Activated B cell treated with CpG ODN at 0.5 μM for 24 hours (primary cell): ENCODE measurements at regions not wholly inside any gene's neighbourhood (a gene's known extent, or its start where the extent isn't known, plus 50 kb on each side); places are given as distances from the start of the nearest gene placed in this dataset.

Experiments used
- ATAC-seq: fragments of 200-7000 bp; cut with Tn5 transposase; one replicate; pipeline ENCODE4 v1.10.0; 2021; ENCODE audit warnings: low read depth, mild to moderate bottlenecking, moderate library complexity
- CTCF ChIA-PET: fragments of 350-600 bp; sonication (Branson Sonifier 250); formaldehyde crosslinking; loops from one replicate; lab custom pipeline; 2021; ENCODE audit warnings: antibody characterized with exemption; lab: Charles Lee
- POLR2A ChIA-PET: fragments of 350-600 bp; sonication (Branson Sonifier 250); formaldehyde crosslinking; loops from one replicate; lab custom pipeline; 2021; ENCODE audit warnings: antibody characterized with exemption; lab: Charles Lee
- DNase-seq: peaks from one replicate; pipeline ENCODE4 v3.0.0; 2022
- H3K27ac Mint-ChIP-seq: one replicate; pipeline ENCODE4 v1.8.0; 2020; ENCODE audit warnings: mixed read lengths
- H3K27me3 Mint-ChIP-seq: one replicate; pipeline ENCODE4 v1.8.0; 2021; ENCODE audit warnings: mixed read lengths
- H3K36me3 Mint-ChIP-seq: one replicate; pipeline ENCODE4 v1.8.0; 2021; ENCODE audit warnings: low read depth, mixed read lengths
- H3K4me1 Mint-ChIP-seq: one replicate; pipeline ENCODE4 v1.8.0; 2021; ENCODE audit warnings: mixed read lengths
- H3K4me3 Mint-ChIP-seq: one replicate; pipeline ENCODE4 v1.8.0; 2020; ENCODE audit warnings: mild to moderate bottlenecking, mixed read lengths
- H3K9me3 Mint-ChIP-seq: one replicate; pipeline ENCODE4 v1.8.0; 2020; ENCODE audit warnings: mixed read lengths
- CTCF ChIP-seq: fragments of 200-600 bp; IDR thresholded peaks from one replicate; pipeline ENCODE4 v1.8.0; 2022; ENCODE audit warnings: antibody characterized with exemption, mild to moderate bottlenecking
- intact Hi-C: fragments of 100-400 bp; cut with micrococcal nuclease; formaldehyde crosslinking; loops from one replicate; pipeline ENCODE4 v1.15.1; 2024

DNA sequence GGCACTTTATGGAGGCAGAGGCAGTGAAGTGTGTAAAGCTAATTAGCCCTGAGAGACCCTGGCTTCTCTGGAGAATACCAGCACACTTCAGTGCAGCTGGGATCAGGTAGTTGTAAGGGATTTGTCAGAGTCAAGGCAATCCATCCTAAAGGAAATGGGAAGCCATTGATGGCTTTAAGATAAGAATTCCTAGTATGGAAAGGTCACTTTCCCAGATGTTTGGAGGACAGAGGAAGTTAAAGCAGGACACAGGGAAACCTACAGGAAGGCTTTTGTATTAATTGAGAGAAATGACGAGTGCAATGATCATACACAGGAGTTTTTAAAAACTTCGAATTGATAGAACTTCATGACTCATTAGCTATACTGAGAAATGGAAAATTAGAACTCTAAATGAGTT lies 254.4 kb downstream of the SLC16A7 start:
- intact Hi-C loops = no loop called here
- Mint-ChIP-seq H3K4me3 (no peak overlapping the region), H3K27ac (no peak overlapping the region), H3K4me1 (no peaks in the 10 kb centered on the region), H3K36me3 (no peaks in the 10 kb centered on the region), H3K27me3 (no peaks in the 10 kb centered on the region), H3K9me3 (peaks cover 2% of the 10 kb centered on the region)
- no peak for TF ChIP-seq CTCF
- ATAC-seq = no peak
- POLR2A ChIA-PET = no interaction called here
- no peak for DNase-seq
- CTCF ChIA-PET = no interaction called here

- no peaks in the 10 kb centered on the region for H3K27me3 Mint-ChIP-seq
- H3K9me3 Mint-ChIP-seq = peaks cover 12% of the 10 kb centered on the region
- no peaks in the 10 kb centered on the region for H3K36me3 Mint-ChIP-seq
- no peak for ATAC-seq
- no peaks in the 10 kb centered on the region for H3K4me1 Mint-ChIP-seq
- intact Hi-C loops = no loop called here
- ChIA-PET POLR2A (no interaction called here), CTCF (no interaction called here)
- DNase-seq = no peak
- TF ChIP-seq CTCF = no peak
- H3K27ac Mint-ChIP-seq = no peak overlapping the region
- no peak overlapping the region for H3K4me3 Mint-ChIP-seq
Observed at GRCh38 chr12:59858508-59859170, 262.8 kb downstream of the SLC16A7 start.

DNA sequence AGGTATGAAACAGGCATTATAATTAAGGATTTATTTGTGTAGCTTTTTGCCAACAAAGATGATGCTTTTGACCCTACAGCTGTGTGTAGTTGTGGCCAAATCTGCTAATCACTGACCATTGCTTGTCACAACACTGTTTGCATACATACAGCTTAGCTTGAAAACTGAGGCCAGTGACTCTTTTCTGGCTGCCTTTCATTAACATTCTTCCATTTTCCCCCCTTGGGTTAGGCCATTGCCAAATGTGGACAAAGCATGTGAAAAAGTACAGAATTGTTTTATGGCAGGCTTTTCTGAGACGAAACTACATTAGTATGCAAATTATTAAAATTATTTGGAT lies 263.3 kb downstream of the SLC16A7 start:
- intact Hi-C loops = no loop called here
- Mint-ChIP-seq H3K9me3 (peaks cover 12% of the 10 kb centered on the region), H3K36me3 (no peaks in the 10 kb centered on the region), H3K4me3 (no peak overlapping the region), H3K27me3 (no peaks in the 10 kb centered on the region), H3K4me1 (no peaks in the 10 kb centered on the region), H3K27ac (no peak overlapping the region)
- POLR2A ChIA-PET = no interaction called here
- DNase-seq (no peak), ATAC-seq (no peak)
- no peak for TF ChIP-seq CTCF
- CTCF ChIA-PET = no interaction called here

DNA sequence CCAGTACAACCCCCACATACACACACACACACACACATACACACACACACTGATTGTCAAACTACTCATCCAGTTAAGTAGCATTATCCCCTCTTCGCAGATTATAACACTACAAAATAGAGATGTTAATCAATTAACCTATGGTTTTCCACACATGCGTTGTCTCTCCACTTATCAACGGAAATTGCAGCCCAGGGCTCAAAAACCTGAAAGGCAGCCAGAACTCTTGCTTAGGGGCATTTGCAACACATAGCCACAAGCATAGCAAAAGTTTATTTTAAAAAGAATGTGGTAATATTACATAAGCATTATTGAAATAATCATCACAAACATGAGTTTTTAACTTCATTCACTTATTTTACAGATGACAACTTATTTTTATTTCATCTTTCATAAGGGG lies 265.8 kb downstream of the SLC16A7 start:
- intact Hi-C loops = no loop called here
- Mint-ChIP-seq H3K4me3 (no peak overlapping the region), H3K9me3 (peaks cover 9% of the 10 kb centered on the region), H3K27me3 (no peaks in the 10 kb centered on the region), H3K4me1 (no peaks in the 10 kb centered on the region), H3K27ac (no peak overlapping the region), H3K36me3 (no peaks in the 10 kb centered on the region)
- DNase-seq (no peak), ATAC-seq (no peak)
- ChIA-PET POLR2A (no interaction called here), CTCF (no interaction called here)
- TF ChIP-seq CTCF = no peak

DNA sequence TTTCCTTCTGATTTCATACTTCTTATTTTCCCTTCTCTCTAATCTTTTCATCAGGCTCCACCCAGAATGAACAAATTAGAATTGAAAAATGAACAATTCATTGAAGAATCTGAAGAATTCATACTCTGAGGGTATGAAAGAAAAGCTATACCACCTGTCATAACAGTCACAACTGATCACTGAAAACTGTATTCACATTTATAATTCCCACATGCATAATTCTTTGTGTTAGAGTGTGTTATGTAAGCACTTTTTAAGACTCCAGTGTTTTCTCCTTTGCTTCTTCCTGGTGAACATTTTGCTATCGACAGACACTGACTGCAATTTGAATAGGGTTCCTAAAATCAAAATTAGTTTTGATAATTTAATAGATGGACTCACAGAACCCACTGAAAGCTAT lies 271.2 kb downstream of the SLC16A7 start:
- Mint-ChIP-seq H3K4me1 (no peaks in the 10 kb centered on the region), H3K27ac (no peak overlapping the region), H3K36me3 (no peaks in the 10 kb centered on the region), H3K4me3 (no peak overlapping the region), H3K9me3 (no peaks in the 10 kb centered on the region), H3K27me3 (no peaks in the 10 kb centered on the region)
- ChIA-PET CTCF (no interaction called here), POLR2A (no interaction called here)
- ATAC-seq (no peak), DNase-seq (no peak)
- TF ChIP-seq CTCF = no peak
- intact Hi-C loops = no loop called here
